Bone marrow (tissue), 2 donors: ENCODE measurements at regions not wholly inside any gene's neighbourhood (a gene's known extent, or its start where the extent isn't known, plus 50 kb on each side); places are given as distances from the start of the nearest gene placed in this dataset.

Experiments used
- DNase-seq, 2 donors: peaks; one replicate each; lab custom pipeline; 2025; lab: John Stamatoyannopoulos, UW

- DNase-seq = no peak
Measured at GRCh38 chr6:144725736-144726522, 440.8 kb downstream of the UTRN start.

GRCh38 chr6:144728804-144729203, 443.7 kb downstream of the UTRN start:
- DNase-seq = no peak

- no peak for DNase-seq
Measured at GRCh38 chr6:144729502-144729901, 444.4 kb downstream of the UTRN start.

- no peak for DNase-seq
Measured at GRCh38 chr6:144730088-144730645, 445.0 kb downstream of the UTRN start.

- DNase-seq = no peak
Measured at GRCh38 chr6:144731229-144731628, 446.1 kb downstream of the UTRN start.

GRCh38 chr6:144736763-144737162, 451.6 kb downstream of the UTRN start:
- no peak for DNase-seq

GRCh38 chr6:144737998-144738397, 452.9 kb downstream of the UTRN start:
- DNase-seq = no peak

- DNase-seq = no peak
Measured at GRCh38 chr6:144739873-144740272, 454.7 kb downstream of the UTRN start.

- no peak for DNase-seq
Measured at GRCh38 chr6:144741659-144742058, 456.5 kb downstream of the UTRN start.

- DNase-seq = no peak
Measured at GRCh38 chr6:144742779-144743178, 457.6 kb downstream of the UTRN start.

- DNase-seq = no peak
Measured at GRCh38 chr6:144744720-144745119, 459.6 kb downstream of the UTRN start.

GRCh38 chr6:144745439-144745838, 460.3 kb downstream of the UTRN start:
- DNase-seq = no peak

- no peak for DNase-seq
Measured at GRCh38 chr6:144746902-144747469, 461.9 kb downstream of the UTRN start.

GRCh38 chr6:144749263-144749662, 464.1 kb downstream of the UTRN start:
- DNase-seq = no peak

- DNase-seq = no peak
Measured at GRCh38 chr6:144753023-144753705, 468.0 kb downstream of the UTRN start.

- DNase-seq = no peak
Measured at GRCh38 chr6:144756469-144756868, 471.3 kb downstream of the UTRN start.

- no peak for DNase-seq
Measured at GRCh38 chr6:144757299-144757698, 472.2 kb downstream of the UTRN start.

GRCh38 chr6:144757730-144758129, 472.6 kb downstream of the UTRN start:
- no peak for DNase-seq

- no peak for DNase-seq
Measured at GRCh38 chr6:144758602-144759001, 473.5 kb downstream of the UTRN start.

GRCh38 chr6:144762469-144762868, 477.3 kb downstream of the UTRN start:
- no peak for DNase-seq

- DNase-seq = no peak
Measured at GRCh38 chr6:144767051-144767450, 481.9 kb downstream of the UTRN start.

GRCh38 chr6:144768551-144769075, 483.5 kb downstream of the UTRN start:
- DNase-seq = no peak

- no peak for DNase-seq
Measured at GRCh38 chr6:144769142-144769541, 484.0 kb downstream of the UTRN start.
